GM23338 (cell line): ENCODE measurements at regions not wholly inside any gene's neighbourhood (a gene's known extent, or its start where the extent isn't known, plus 50 kb on each side); places are given as distances from the start of the nearest gene placed in this dataset.
A peak's percentile ranks its signal among the peaks of the same experiment; 100 is the strongest.

Experiments used
- ATAC-seq: fragments of 200-7000 bp; cut with Tn5 transposase; 3 replicates; pipeline ENCODE4 v1.9.1; 2020
- DNase-seq: peaks from one replicate; pipeline ENCODE4 v3.0.0-alpha.2; 2015; ENCODE audit warnings: low spot score
- H2AFZ ChIP-seq: fragments of 200-600 bp; sonication (generic); 2 replicates; pipeline ENCODE4 v1.8.0; 2016; ENCODE audit warnings: antibody characterized with exemption, mild to moderate bottlenecking, moderate library complexity
- H3F3A ChIP-seq: fragments of 200-600 bp; sonication (generic); replicated peaks from 2 replicates; pipeline ENCODE4 v1.8.0; 2017; ENCODE audit warnings: antibody characterized with exemption, mixed run types, low read depth
- H3K27ac ChIP-seq: fragments of 200-600 bp; sonication (generic); 2 replicates; pipeline ENCODE4 v1.6.1; 2016; ENCODE audit warnings: low read depth
- H3K27me3 ChIP-seq: fragments of 200-600 bp; sonication (generic); 2 replicates; pipeline ENCODE4 v1.8.0; 2016; ENCODE audit warnings: mild to moderate bottlenecking, mixed run types, moderate library complexity; ENCODE audit not compliant: insufficient read depth
- H3K36me3 ChIP-seq: fragments of 200-600 bp; sonication (generic); 2 replicates; pipeline ENCODE4 v1.8.0; 2016; ENCODE audit warnings: mild to moderate bottlenecking; ENCODE audit not compliant: insufficient read depth
- H3K4me1 ChIP-seq: fragments of 200-600 bp; sonication (generic); 2 replicates; pipeline ENCODE4 v1.8.0; 2016; ENCODE audit warnings: mild to moderate bottlenecking, moderate library complexity; ENCODE audit not compliant: insufficient read depth
- H3K4me2 ChIP-seq: fragments of 200-600 bp; sonication (generic); 2 replicates; pipeline ENCODE4 v1.7.1; 2017; ENCODE audit warnings: mixed run types
- H3K4me3 ChIP-seq: fragments of 200-600 bp; sonication (generic); 2 replicates; pipeline ENCODE4 v1.6.1; 2016; ENCODE audit warnings: mixed run types
- H3K79me2 ChIP-seq: fragments of 200-600 bp; sonication (generic); replicated peaks from 2 replicates; pipeline ENCODE4 v1.8.0; 2017; ENCODE audit warnings: mild to moderate bottlenecking; ENCODE audit not compliant: insufficient read depth
- H3K9me2 ChIP-seq: fragments of 200-600 bp; sonication (generic); 2 replicates; pipeline ENCODE4 v1.8.0; 2017; ENCODE audit not compliant: insufficient read depth
- H4K20me1 ChIP-seq: fragments of 200-600 bp; sonication (generic); replicated peaks from 2 replicates; pipeline ENCODE4 v1.8.0; 2017; ENCODE audit warnings: mild to moderate bottlenecking; ENCODE audit not compliant: insufficient read depth
- H3K27ac Mint-ChIP-seq: 2 replicates; pipeline ENCODE4 v1.8.0; 2020; ENCODE audit warnings: inconsistent platforms, mild to moderate bottlenecking, moderate library complexity, mixed read lengths
- H3K27me3 Mint-ChIP-seq: 3 replicates; pipeline ENCODE4 v1.8.0; 2022; ENCODE audit warnings: low read depth, mild to moderate bottlenecking, moderate library complexity, mixed read lengths, inconsistent platforms; ENCODE audit not compliant: insufficient read depth, poor library complexity
- H3K36me3 Mint-ChIP-seq: 3 replicates; pipeline ENCODE4 v1.8.0; 2021; ENCODE audit warnings: low read depth, mild to moderate bottlenecking, inconsistent platforms, moderate library complexity, mixed read lengths
- H3K4me1 Mint-ChIP-seq: 3 replicates; pipeline ENCODE4 v1.8.0; 2020; ENCODE audit warnings: mild to moderate bottlenecking, inconsistent platforms, mixed read lengths
- H3K4me3 Mint-ChIP-seq: 3 replicates; pipeline ENCODE4 v1.8.0; 2021; ENCODE audit warnings: moderate library complexity, mild to moderate bottlenecking, inconsistent platforms, mixed read lengths
- H3K9me3 Mint-ChIP-seq: 3 replicates; pipeline ENCODE4 v1.8.0; 2020; ENCODE audit warnings: moderate library complexity, mild to moderate bottlenecking, inconsistent platforms, mixed read lengths
- CREB1 ChIP-seq: fragments of 250-450 bp; sonication (Bioruptor Pico); IDR thresholded peaks from 2 replicates; pipeline ENCODE4 v1.5.0; 2020; ENCODE audit warnings: low read depth, mild to moderate bottlenecking, moderate library complexity
- CTCF ChIP-seq, 2 experiments: fragments of 200-600 bp in 1 of 2; sonication (generic) in 1 of 2; conservative IDR thresholded peaks; 2 replicates each; pipeline versions ENCODE4 v1.5.1 to v1.6.1; 2016 to 2017; ENCODE audit warnings: antibody characterized with exemption in 2 of 2, low read depth in 2 of 2, mild to moderate bottlenecking in 2 of 2, moderate library complexity in 1 of 2
- ETS1 ChIP-seq: IDR thresholded peaks from 2 replicates; pipeline ENCODE4 v1.6.1; 2016; ENCODE audit warnings: antibody characterized with exemption
- EZH2 ChIP-seq: fragments of 200-600 bp; sonication (generic); IDR thresholded peaks from one replicate; pipeline ENCODE4 v1.8.0; 2017; ENCODE audit warnings: antibody characterized with exemption, mild to moderate bottlenecking, low read depth; ENCODE audit not compliant: unreplicated experiment
- EZH2phosphoT487 ChIP-seq: fragments of 200-600 bp; sonication (generic); IDR thresholded peaks from one replicate; pipeline ENCODE4 v1.8.1; 2018; ENCODE audit warnings: antibody characterized with exemption; ENCODE audit not compliant: unreplicated experiment
- JUNB ChIP-seq: IDR thresholded peaks from one replicate; pipeline ENCODE4 v1.6.1; 2016; ENCODE audit warnings: antibody characterized with exemption; ENCODE audit not compliant: unreplicated experiment
- NANOG ChIP-seq: IDR thresholded peaks from 2 replicates; pipeline ENCODE4 v1.6.1; 2016; ENCODE audit warnings: antibody characterized with exemption, borderline replicate concordance
- POLR2AphosphoS5 ChIP-seq: IDR thresholded peaks from 2 replicates; pipeline ENCODE4 v1.6.1; 2016; ENCODE audit warnings: antibody characterized with exemption, low read depth
- REST ChIP-seq: IDR thresholded peaks from one replicate; pipeline ENCODE4 v1.6.1; 2018; ENCODE audit warnings: antibody characterized with exemption; ENCODE audit not compliant: unreplicated experiment
- STAT1 ChIP-seq: IDR thresholded peaks from one replicate; pipeline ENCODE4 v1.6.1; 2016; ENCODE audit warnings: antibody characterized with exemption; ENCODE audit not compliant: unreplicated experiment
- ZNF114 ChIP-seq: fragments of 250-450 bp; sonication (Bioruptor Pico); IDR thresholded peaks from 2 replicates; pipeline ENCODE4 v1.5.0; 2020; ENCODE audit warnings: mild to moderate bottlenecking, moderate library complexity
- ZNF331 ChIP-seq: fragments of 250-450 bp; sonication (Bioruptor Pico); IDR thresholded peaks from 2 replicates; pipeline ENCODE4 v1.5.0; 2020; ENCODE audit warnings: low read depth, mild to moderate bottlenecking, moderate library complexity
- ZNF462 ChIP-seq: fragments of 250-450 bp; sonication (Bioruptor Pico); IDR thresholded peaks from 2 replicates; pipeline ENCODE4 v1.5.0; 2020; ENCODE audit warnings: mild to moderate bottlenecking, moderate library complexity

GRCh38 chr1:235045921-235046601, 82.6 kb downstream of the TOMM20 start:
- DNase-seq = no peak
- TF ChIP-seq POLR2AphosphoS5 = no peak
- no peak for TF ChIP-seq EZH2
- TF ChIP-seq NANOG = no peak
- no peak for TF ChIP-seq ZNF114 (CRISPR knock-in tag)
- no peak for TF ChIP-seq ZNF331 (CRISPR knock-in tag)
- no peak for TF ChIP-seq CREB1
- no peak for TF ChIP-seq ZNF462 (CRISPR knock-in tag)
- no peak for TF ChIP-seq ETS1
- no peak for TF ChIP-seq STAT1
- no peak for TF ChIP-seq REST
- TF ChIP-seq CTCF (conservative IDR thresholded peaks at IDR 0.05; ENCODE audit: low read depth in 2 of 2) = no peak
- TF ChIP-seq EZH2phosphoT487 = no peak
- TF ChIP-seq JUNB = no peak
- ATAC-seq = no peak
- Histone ChIP-seq H3K9me2 (no peaks in the 10 kb centered on the region), H3K4me1 (no peaks in the 10 kb centered on the region), H3K4me2 (no peak overlapping the region), H3K79me2 (no peaks in the 10 kb centered on the region), H3K36me3 (no peaks in the 10 kb centered on the region), H3K4me3 (no peak overlapping the region), H2AFZ (0 out of 2 replicates have a peak overlapping the region, but pooled peaks have one; percentile 5), H3F3A (no peaks in the 10 kb centered on the region), H3K27ac (no peak overlapping the region), H4K20me1 (no peaks in the 10 kb centered on the region), H3K27me3 (no peaks in the 10 kb centered on the region)
- Mint-ChIP-seq H3K4me3 (no peak overlapping the region), H3K36me3 (no peaks in the 10 kb centered on the region), H3K4me1 (peaks cover 2% of the 10 kb centered on the region), H3K9me3 (peaks cover under 1% of the 10 kb centered on the region; the same call in 1 of the 3 replicates), H3K27me3 (peaks cover 2% of the 10 kb centered on the region), H3K27ac (no peak overlapping the region)
